MCF 10A (cell line): ENCODE measurements at regions not wholly inside any gene's neighbourhood (a gene's known extent, or its start where the extent isn't known, plus 50 kb on each side); places are given as distances from the start of the nearest gene placed in this dataset.
A peak's percentile ranks its signal among the peaks of the same experiment; 100 is the strongest.

Experiments used
- BruUV-seq: library from RNA; stranded (reverse); fragments of 400-500 nt; replicated peaks from 2 replicates; lab custom pipeline; 2021; lab: Mats Ljungman, UMichigan
- CTCF ChIA-PET: fragments of 300-600 bp; sonication (Branson Sonifier 250); formaldehyde crosslinking; extraction: SDS; loops from one replicate; lab custom pipeline; 2021; ENCODE audit warnings: antibody characterized with exemption, inconsistent platforms; lab: Yijun Ruan, JAX
- POLR2A ChIA-PET: fragments of 300-600, 350-650 bp; sonication (Branson Sonifier 250); formaldehyde crosslinking; extraction: SDS; loops from one replicate; lab custom pipeline; 2020; ENCODE audit warnings: antibody characterized with exemption, inconsistent platforms; lab: Yijun Ruan, JAX
- DNase-seq: peaks from one replicate; pipeline ENCODE4 v3.0.0-alpha.2; 2018; ENCODE audit not compliant: unreplicated experiment
- H3K27ac Mint-ChIP-seq: one replicate; pipeline ENCODE4 v1.8.0; 2022; ENCODE audit warnings: mild to moderate bottlenecking, low read depth, mixed read lengths; ENCODE audit not compliant: unreplicated experiment
- H3K27me3 Mint-ChIP-seq: one replicate; pipeline ENCODE4 v1.8.0; 2022; ENCODE audit warnings: mixed read lengths; ENCODE audit not compliant: insufficient read depth, unreplicated experiment
- H3K36me3 Mint-ChIP-seq: one replicate; pipeline ENCODE4 v1.8.0; 2022; ENCODE audit warnings: mild to moderate bottlenecking, moderate library complexity, mixed read lengths; ENCODE audit not compliant: insufficient read depth, unreplicated experiment
- H3K4me1 Mint-ChIP-seq: one replicate; pipeline ENCODE4 v1.8.0; 2022; ENCODE audit warnings: mixed read lengths; ENCODE audit not compliant: insufficient read depth, unreplicated experiment
- H3K4me3 Mint-ChIP-seq: one replicate; pipeline ENCODE4 v1.8.0; 2022; ENCODE audit warnings: mild to moderate bottlenecking, moderate library complexity, mixed read lengths; ENCODE audit not compliant: unreplicated experiment
- H3K9me3 Mint-ChIP-seq: one replicate; pipeline ENCODE4 v1.8.0; 2022; ENCODE audit warnings: mixed read lengths; ENCODE audit not compliant: unreplicated experiment
- intact Hi-C: fragments of 100-400 bp; cut with micrococcal nuclease; formaldehyde crosslinking; loops from 2 replicates; pipeline ENCODE4 v1.14.1; 2022
- TF ChIP-seq, protein P1 (sequence below): fragments of 200-600 bp; IDR thresholded peaks from one replicate; pipeline ENCODE4 v1.8.0; 2022; ENCODE audit warnings: antibody characterized with exemption, mild to moderate bottlenecking; ENCODE audit not compliant: unreplicated experiment

DNA sequence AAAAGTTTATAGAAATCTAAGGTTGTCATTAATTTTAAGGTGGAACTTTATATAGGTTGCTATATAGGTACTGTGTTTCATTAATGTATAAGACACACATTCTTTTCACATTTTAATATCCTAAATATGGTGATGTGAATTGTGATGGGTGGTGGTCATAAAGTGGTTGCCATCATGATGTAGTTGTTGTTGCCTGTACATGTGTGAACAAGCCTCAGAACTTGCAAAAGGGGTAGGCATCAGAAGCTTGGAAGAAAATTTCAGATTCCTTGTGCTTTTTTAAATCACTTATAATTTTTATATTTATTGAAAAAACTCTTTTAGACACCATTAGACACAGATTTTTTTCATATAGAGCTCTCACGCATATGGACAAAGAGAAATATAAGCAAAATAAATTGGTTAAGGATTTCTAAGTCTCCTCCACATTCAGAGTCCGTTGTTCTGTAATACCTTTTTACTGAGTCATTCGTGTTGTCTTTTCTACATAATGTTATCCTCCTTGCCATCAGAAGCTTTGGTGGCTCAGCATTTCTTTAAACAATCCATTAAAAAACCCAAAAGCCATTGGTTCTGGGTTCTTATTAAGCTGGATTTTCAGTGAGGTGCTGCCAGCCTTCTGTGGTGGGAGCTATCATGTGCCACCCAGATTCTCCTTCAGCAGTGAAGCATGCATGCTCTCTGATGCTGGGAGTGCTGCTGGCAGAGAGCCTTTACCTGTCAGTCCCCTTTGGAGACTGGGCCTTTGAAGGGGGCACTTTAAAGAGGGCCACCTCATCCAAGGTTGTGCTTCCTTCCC lies 140.4 kb upstream of the GALNT15 start:
- Mint-ChIP-seq H3K9me3 (peaks cover 5% of the 10 kb centered on the region), H3K4me1 (no peaks in the 10 kb centered on the region), H3K27me3 (no peaks in the 10 kb centered on the region), H3K4me3 (no peak overlapping the region), H3K36me3 (no peaks in the 10 kb centered on the region), H3K27ac (no peak overlapping the region)
- POLR2A ChIA-PET, result interaction anchor here (0.7 to 1.2 kb wide), 7 partner anchors 12 to 231 kb away, joined by 3 to 4 read pairs (median 4); partner anchors contain the start of gene OXNAD1
- DNase-seq, result no peak
- BruUV-seq, result no TSS peak
- CTCF ChIA-PET, result interaction anchor here (0.6 to 1.0 kb wide), 7 partner anchors 14 to 411 kb away, joined by 3 to 5 read pairs (median 3); no protein-coding TSS in a partner anchor
- intact Hi-C loops, result no loop called here
- TF ChIP-seq, protein P1, sequence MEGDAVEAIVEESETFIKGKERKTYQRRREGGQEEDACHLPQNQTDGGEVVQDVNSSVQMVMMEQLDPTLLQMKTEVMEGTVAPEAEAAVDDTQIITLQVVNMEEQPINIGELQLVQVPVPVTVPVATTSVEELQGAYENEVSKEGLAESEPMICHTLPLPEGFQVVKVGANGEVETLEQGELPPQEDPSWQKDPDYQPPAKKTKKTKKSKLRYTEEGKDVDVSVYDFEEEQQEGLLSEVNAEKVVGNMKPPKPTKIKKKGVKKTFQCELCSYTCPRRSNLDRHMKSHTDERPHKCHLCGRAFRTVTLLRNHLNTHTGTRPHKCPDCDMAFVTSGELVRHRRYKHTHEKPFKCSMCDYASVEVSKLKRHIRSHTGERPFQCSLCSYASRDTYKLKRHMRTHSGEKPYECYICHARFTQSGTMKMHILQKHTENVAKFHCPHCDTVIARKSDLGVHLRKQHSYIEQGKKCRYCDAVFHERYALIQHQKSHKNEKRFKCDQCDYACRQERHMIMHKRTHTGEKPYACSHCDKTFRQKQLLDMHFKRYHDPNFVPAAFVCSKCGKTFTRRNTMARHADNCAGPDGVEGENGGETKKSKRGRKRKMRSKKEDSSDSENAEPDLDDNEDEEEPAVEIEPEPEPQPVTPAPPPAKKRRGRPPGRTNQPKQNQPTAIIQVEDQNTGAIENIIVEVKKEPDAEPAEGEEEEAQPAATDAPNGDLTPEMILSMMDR, result no peak

DNA sequence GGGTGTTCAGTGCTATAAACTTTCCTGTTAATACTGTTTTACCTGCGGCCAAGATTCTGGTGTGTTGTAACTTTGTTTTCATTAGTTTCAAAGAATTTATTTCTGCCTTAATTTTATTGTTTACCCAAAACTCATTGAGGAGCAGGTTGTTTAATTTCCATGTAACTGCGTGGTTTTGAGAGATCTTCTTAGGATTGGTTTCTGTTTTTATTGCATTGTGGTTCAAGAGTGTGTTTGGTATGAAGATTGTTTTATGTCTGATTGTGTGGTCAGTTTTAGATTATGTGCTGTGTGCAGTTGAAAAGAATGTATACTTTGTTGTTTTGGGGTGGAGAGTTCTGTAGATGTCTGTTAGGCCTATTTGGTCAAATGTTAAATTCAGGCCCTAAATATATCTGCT lies 133.5 kb upstream of the GALNT15 start:
- H3K27me3 Mint-ChIP-seq, result no peaks in the 10 kb centered on the region
- CTCF ChIA-PET, result interaction anchor here (1.1 kb wide), 1 partner anchor 411 kb away, joined by 3 read pairs; no protein-coding TSS in a partner anchor
- H3K4me1 Mint-ChIP-seq, result no peaks in the 10 kb centered on the region
- TF ChIP-seq, protein P1, result no peak
- H3K36me3 Mint-ChIP-seq, result no peaks in the 10 kb centered on the region
- intact Hi-C loops, result no loop called here
- BruUV-seq, result no TSS peak
- no peak for DNase-seq
- POLR2A ChIA-PET, result interaction anchor here (1.0 kb wide), 1 partner anchor 196 kb away, joined by 3 read pairs; no protein-coding TSS in a partner anchor
- H3K4me3 Mint-ChIP-seq, result no peak overlapping the region
- peaks cover 7% of the 10 kb centered on the region for H3K9me3 Mint-ChIP-seq
- H3K27ac Mint-ChIP-seq, result peak overlapping the region; percentile 11

DNA sequence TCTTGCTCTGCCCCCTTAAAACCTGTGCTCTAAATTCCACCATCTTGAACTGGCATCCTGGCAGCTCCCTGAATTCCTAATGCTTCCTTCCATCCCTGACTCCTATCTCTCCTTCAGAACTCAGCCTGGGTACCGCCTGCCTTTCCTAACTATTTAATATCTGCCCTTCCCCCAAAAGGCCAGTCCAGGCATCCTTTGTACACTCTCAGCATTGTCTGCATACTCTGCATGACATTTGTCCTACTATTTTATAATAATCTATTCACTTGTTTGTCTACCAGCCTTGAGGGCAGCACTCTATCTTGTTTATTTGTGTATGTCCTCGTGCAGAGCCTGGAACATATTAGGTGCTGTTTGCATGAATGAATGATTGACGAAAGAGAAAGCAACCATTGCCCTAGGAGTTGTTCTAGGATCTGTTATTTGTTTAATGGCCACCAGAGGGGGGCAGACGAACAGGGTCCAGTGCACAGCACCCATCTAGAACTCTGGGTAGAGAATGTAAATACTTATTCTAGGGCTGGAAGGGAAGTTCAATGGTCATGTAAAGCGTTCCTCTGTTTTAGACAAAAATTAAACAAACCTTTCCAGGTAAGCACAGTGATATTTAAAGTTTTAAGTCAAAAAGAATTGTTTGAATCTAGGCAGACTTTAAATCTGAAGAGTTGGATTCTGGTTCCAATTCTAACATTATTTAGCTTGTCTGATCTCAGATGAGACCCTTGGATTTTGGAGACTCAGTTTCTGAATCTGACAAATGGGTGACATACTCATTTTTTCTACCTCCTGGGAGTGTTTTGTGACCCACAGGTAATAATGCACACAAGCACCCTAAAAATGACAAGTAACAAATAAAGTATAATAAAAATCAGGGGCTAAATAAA lies 125.8 kb upstream of the GALNT15 start:
- BruUV-seq, result no TSS peak
- Mint-ChIP-seq H3K9me3 (no peaks in the 10 kb centered on the region), H3K27me3 (no peaks in the 10 kb centered on the region), H3K27ac (peak overlapping the region; percentile 3), H3K36me3 (no peaks in the 10 kb centered on the region), H3K4me3 (no peak overlapping the region), H3K4me1 (peaks cover 15% of the 10 kb centered on the region)
- CTCF ChIA-PET, result interaction anchor here (0.6 to 5.9 kb wide), 51 partner anchors 9 to 423 kb away, joined by 3 to 183 read pairs (median 4); partner anchors contain the start of gene GALNT15
- intact Hi-C loops, result loop anchor here (1.0 kb wide), 6 partner anchors 12 to 502 kb away; partner anchors contain the start of gene GALNT15
- TF ChIP-seq, protein P1, result peak; percentile 72
- DNase-seq, result peak; percentile 84
- POLR2A ChIA-PET, result interaction anchor here (0.6 to 3.3 kb wide), 16 partner anchors 10 to 235 kb away, joined by 3 to 21 read pairs (median 5); partner anchors contain the start of genes DPH3 and OXNAD1
